RWPE1 (cell line): ENCODE measurements at regions not wholly inside any gene's neighbourhood (a gene's known extent, or its start where the extent isn't known, plus 50 kb on each side); places are given as distances from the start of the nearest gene placed in this dataset.

ENCODE experiments used
- CTCF ChIA-PET: fragments of 350-600 bp; sonication (Branson Sonifier 250); formaldehyde crosslinking; extraction: SDS; loops from one replicate; lab custom pipeline; 2021; lab: Yijun Ruan, JAX
- POLR2A ChIA-PET: fragments of 400-600 bp; formaldehyde crosslinking; extraction: SDS; loops from one replicate; lab custom pipeline; 2020; ENCODE audit warnings: antibody characterized with exemption; ENCODE audit not compliant: low non-redundant PET; lab: Yijun Ruan, JAX
- DNase-seq: peaks from one replicate; pipeline ENCODE4 v3.0.0; 2012; ENCODE audit warnings: low spot score
- H3K27ac ChIP-seq: fragments of 450-650 bp; 2 replicates; pipeline ENCODE4 v1.5.1; 2017
- TF ChIP-seq, protein P1 (sequence below): fragments of 450-650 bp; conservative IDR thresholded peaks from 2 replicates; pipeline ENCODE4 v1.5.1; 2017; ENCODE audit warnings: low read depth, mild to moderate bottlenecking

GRCh38 chr13:103931885-103932284 is 865.7 kb upstream of the SLC10A2 start:
- ChIA-PET CTCF (no interaction called here), POLR2A (no interaction called here)
- TF ChIP-seq, protein P1, sequence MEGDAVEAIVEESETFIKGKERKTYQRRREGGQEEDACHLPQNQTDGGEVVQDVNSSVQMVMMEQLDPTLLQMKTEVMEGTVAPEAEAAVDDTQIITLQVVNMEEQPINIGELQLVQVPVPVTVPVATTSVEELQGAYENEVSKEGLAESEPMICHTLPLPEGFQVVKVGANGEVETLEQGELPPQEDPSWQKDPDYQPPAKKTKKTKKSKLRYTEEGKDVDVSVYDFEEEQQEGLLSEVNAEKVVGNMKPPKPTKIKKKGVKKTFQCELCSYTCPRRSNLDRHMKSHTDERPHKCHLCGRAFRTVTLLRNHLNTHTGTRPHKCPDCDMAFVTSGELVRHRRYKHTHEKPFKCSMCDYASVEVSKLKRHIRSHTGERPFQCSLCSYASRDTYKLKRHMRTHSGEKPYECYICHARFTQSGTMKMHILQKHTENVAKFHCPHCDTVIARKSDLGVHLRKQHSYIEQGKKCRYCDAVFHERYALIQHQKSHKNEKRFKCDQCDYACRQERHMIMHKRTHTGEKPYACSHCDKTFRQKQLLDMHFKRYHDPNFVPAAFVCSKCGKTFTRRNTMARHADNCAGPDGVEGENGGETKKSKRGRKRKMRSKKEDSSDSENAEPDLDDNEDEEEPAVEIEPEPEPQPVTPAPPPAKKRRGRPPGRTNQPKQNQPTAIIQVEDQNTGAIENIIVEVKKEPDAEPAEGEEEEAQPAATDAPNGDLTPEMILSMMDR = no peak
- no peak for DNase-seq
- no peak overlapping the region for H3K27ac ChIP-seq

GRCh38 chr13:103931331-103931845 is 865.2 kb upstream of the SLC10A2 start:
- ChIA-PET POLR2A (no interaction called here), CTCF (no interaction called here)
- TF ChIP-seq, protein P1 = no peak
- no peak for DNase-seq
- H3K27ac ChIP-seq = no peak overlapping the region

- no peak overlapping the region for H3K27ac ChIP-seq
- TF ChIP-seq, protein P1 = no peak
- ChIA-PET CTCF (no interaction called here), POLR2A (no interaction called here)
- no peak for DNase-seq
These were observed 859.9 kb upstream of the SLC10A2 start for GRCh38 chr13:103926118-103926517.

DNA sequence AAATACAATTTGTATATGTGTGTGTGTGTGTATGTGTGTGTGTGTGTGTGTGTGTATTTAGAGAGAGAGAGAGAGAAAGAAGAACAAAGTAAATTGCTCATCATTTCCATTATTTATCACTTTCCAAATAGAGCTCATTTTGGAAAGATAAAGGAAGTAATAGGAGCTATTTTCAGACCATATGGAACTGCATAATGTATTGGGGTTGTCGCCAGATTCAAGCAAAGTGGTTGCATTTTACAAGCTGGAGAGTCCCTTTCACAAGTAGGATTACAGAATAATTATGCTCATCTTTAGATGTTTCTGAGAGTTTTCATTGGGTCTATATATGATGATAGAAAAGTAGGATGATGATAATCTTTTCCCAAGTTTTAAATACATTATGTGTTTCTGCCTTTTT is 842.7 kb upstream of the SLC10A2 start:
- POLR2A ChIA-PET = no interaction called here
- TF ChIP-seq, protein P1 = no peak
- DNase-seq = no peak
- CTCF ChIA-PET = no interaction called here
- no peak overlapping the region for H3K27ac ChIP-seq

DNA sequence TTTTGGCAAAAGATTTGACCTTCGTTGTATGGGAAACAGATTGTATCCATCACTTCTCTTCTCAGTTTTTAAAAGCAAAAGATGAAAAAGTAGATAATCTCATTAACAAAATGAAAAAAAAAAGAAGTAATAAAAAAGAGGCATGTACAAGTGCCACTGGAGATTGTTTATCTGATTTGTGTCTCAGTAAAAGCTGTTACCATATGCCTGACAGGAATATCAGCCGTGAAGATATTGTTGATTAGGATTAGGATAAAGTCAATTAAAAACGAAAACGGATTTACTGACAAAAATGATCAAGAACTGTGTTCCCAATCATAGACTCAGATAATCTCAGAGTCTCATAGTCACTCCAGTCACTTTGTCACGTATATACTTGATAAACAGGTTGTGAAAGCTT is 842.1 kb upstream of the SLC10A2 start:
- ChIA-PET POLR2A (no interaction called here), CTCF (no interaction called here)

DNA sequence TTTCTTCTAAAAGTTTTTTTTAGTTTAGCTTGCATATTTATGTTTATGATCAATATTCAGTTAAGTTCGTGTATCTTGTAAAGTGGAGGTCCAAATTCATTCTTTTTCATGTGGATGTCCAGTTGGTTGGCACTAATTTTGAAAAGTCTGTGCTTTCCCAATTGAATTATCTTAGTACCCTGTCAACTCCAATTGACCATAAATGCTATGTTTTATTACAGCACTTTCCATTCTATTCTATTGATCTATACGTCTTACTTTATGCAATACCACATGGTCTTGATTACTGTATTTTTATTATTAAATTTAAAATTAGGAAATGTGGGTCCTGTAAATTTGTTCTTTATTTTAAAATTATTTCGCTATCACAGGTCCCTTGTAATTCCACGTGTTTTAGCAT is 837.6 kb upstream of the SLC10A2 start:
- TF ChIP-seq, protein P1 = no peak
- POLR2A ChIA-PET = no interaction called here
- CTCF ChIA-PET = no interaction called here
- H3K27ac ChIP-seq = no peak overlapping the region
- no peak for DNase-seq

More for the DNA sequence above, 842.1 kb upstream of the SLC10A2 start:
- no peak overlapping the region for H3K27ac ChIP-seq
- DNase-seq = no peak
- TF ChIP-seq, protein P1 = no peak
